Liver (tissue), 3 donors: ENCODE measurements at regions not wholly inside any gene's neighbourhood (a gene's known extent, or its start where the extent isn't known, plus 50 kb on each side); places are given as distances from the start of the nearest gene placed in this dataset.
"Not testable (repeated sequence)": the region's sequence is repeated elsewhere in the genome, so short reads cannot be mapped to it uniquely, and the experiment has no call there.

Experiments
- EGR1 ChIP-seq, 2 donors: IDR thresholded peaks; 2 replicates each; pipeline ENCODE4 v1.6.1; 2016 to 2018; ENCODE audit warnings: antibody characterized with exemption in 2 of 2, low read depth in 2 of 2
- HNF4G ChIP-seq: IDR thresholded peaks from 2 replicates; pipeline ENCODE4 v1.6.1; 2016; ENCODE audit warnings: antibody characterized with exemption
- JUND ChIP-seq, 2 donors: IDR thresholded peaks; 2 replicates each; pipeline ENCODE4 v1.6.1; 2016; ENCODE audit warnings: antibody characterized with exemption in 2 of 2
- NR2F2 ChIP-seq: IDR thresholded peaks from 2 replicates; pipeline ENCODE4 v1.6.1; 2016; ENCODE audit warnings: antibody characterized with exemption
- RAD21 ChIP-seq, 2 donors: IDR thresholded peaks; 2 replicates each; pipeline ENCODE4 v1.6.1; 2016; ENCODE audit warnings: antibody characterized with exemption in 2 of 2, mild to moderate bottlenecking in 2 of 2
- RXRA ChIP-seq, 2 donors: IDR thresholded peaks; 2 replicates each; pipeline ENCODE4 v1.6.1; 2017 to 2018; ENCODE audit warnings: antibody characterized with exemption in 2 of 2, mild to moderate bottlenecking in 1 of 2
- SP1 ChIP-seq: IDR thresholded peaks from 2 replicates; pipeline ENCODE4 v1.6.1; 2018; ENCODE audit warnings: antibody characterized with exemption, mild to moderate bottlenecking
- TAF1 ChIP-seq: conservative IDR thresholded peaks from 2 replicates; pipeline ENCODE4 v1.6.1; 2016; ENCODE audit warnings: antibody characterized with exemption, mild to moderate bottlenecking
- YY1 ChIP-seq: IDR thresholded peaks from 2 replicates; pipeline ENCODE4 v1.6.1; 2016; ENCODE audit warnings: antibody characterized with exemption, mild to moderate bottlenecking
- TF ChIP-seq, protein P1 (sequence below): fragments of 150-350 bp; IDR thresholded peaks from 2 replicates; pipeline ENCODE4 v1.5.1; 2017; ENCODE audit warnings: improper control_type of control experiment, low read depth, low read length; ENCODE audit not compliant: missing input control
- TF ChIP-seq, protein P2 (sequence below): IDR thresholded peaks from 2 replicates; pipeline ENCODE4 v1.6.1; 2016; ENCODE audit warnings: antibody characterized with exemption, mild to moderate bottlenecking
- TF ChIP-seq, protein P3 (sequence below): IDR thresholded peaks from 2 replicates; pipeline ENCODE4 v1.6.1; 2016; ENCODE audit warnings: antibody characterized with exemption
- TF ChIP-seq, protein P4 (sequence below): IDR thresholded peaks from 2 replicates; pipeline ENCODE4 v1.6.1; 2016; ENCODE audit warnings: antibody characterized with exemption
- TF ChIP-seq, protein P5 (sequence below): IDR thresholded peaks from 2 replicates; pipeline ENCODE4 v1.6.1; 2016; ENCODE audit warnings: antibody characterized with exemption
- donor health status: healthy.
- donor health status: healthy.

DNA sequence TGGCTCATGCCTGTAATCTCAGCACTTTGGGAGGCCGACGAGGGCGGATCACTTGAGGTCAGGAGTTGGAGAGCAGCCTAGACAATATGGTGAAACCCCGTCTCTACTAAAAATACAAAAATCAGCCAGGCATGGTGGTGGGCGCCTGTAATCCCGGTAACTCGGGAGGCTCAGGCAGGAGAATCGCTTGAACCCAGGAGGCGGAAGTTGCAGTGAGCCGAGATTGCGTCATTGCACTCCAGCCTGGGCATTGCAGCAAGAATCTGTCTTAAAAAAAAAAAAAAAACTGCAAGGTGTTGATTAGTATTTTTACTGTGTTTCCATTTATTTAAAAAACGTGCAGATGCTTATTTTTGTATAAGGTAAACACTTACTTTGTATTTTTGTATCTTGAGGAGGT, 152.0 kb upstream of the HS3ST4 start:
- not testable (repeated sequence) for TF ChIP-seq YY1; TAF1; JUND (IDR thresholded peaks at IDR 0.05); EGR1 (IDR thresholded peaks at IDR 0.05; ENCODE audit: low read depth in 2 of 2); SP1; HNF4G; RAD21 (IDR thresholded peaks at IDR 0.05); NR2F2; RXRA (IDR thresholded peaks at IDR 0.05)
- TF ChIP-seq, protein P1, sequence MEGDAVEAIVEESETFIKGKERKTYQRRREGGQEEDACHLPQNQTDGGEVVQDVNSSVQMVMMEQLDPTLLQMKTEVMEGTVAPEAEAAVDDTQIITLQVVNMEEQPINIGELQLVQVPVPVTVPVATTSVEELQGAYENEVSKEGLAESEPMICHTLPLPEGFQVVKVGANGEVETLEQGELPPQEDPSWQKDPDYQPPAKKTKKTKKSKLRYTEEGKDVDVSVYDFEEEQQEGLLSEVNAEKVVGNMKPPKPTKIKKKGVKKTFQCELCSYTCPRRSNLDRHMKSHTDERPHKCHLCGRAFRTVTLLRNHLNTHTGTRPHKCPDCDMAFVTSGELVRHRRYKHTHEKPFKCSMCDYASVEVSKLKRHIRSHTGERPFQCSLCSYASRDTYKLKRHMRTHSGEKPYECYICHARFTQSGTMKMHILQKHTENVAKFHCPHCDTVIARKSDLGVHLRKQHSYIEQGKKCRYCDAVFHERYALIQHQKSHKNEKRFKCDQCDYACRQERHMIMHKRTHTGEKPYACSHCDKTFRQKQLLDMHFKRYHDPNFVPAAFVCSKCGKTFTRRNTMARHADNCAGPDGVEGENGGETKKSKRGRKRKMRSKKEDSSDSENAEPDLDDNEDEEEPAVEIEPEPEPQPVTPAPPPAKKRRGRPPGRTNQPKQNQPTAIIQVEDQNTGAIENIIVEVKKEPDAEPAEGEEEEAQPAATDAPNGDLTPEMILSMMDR = not testable (repeated sequence)
- TF ChIP-seq, protein P2, sequence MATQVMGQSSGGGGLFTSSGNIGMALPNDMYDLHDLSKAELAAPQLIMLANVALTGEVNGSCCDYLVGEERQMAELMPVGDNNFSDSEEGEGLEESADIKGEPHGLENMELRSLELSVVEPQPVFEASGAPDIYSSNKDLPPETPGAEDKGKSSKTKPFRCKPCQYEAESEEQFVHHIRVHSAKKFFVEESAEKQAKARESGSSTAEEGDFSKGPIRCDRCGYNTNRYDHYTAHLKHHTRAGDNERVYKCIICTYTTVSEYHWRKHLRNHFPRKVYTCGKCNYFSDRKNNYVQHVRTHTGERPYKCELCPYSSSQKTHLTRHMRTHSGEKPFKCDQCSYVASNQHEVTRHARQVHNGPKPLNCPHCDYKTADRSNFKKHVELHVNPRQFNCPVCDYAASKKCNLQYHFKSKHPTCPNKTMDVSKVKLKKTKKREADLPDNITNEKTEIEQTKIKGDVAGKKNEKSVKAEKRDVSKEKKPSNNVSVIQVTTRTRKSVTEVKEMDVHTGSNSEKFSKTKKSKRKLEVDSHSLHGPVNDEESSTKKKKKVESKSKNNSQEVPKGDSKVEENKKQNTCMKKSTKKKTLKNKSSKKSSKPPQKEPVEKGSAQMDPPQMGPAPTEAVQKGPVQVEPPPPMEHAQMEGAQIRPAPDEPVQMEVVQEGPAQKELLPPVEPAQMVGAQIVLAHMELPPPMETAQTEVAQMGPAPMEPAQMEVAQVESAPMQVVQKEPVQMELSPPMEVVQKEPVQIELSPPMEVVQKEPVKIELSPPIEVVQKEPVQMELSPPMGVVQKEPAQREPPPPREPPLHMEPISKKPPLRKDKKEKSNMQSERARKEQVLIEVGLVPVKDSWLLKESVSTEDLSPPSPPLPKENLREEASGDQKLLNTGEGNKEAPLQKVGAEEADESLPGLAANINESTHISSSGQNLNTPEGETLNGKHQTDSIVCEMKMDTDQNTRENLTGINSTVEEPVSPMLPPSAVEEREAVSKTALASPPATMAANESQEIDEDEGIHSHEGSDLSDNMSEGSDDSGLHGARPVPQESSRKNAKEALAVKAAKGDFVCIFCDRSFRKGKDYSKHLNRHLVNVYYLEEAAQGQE = not testable (repeated sequence)
- TF ChIP-seq, protein P3, sequence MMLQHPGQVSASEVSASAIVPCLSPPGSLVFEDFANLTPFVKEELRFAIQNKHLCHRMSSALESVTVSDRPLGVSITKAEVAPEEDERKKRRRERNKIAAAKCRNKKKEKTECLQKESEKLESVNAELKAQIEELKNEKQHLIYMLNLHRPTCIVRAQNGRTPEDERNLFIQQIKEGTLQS = not testable (repeated sequence)
- TF ChIP-seq, protein P4, sequence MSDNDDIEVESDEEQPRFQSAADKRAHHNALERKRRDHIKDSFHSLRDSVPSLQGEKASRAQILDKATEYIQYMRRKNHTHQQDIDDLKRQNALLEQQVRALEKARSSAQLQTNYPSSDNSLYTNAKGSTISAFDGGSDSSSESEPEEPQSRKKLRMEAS = not testable (repeated sequence)
- TF ChIP-seq, protein P5, sequence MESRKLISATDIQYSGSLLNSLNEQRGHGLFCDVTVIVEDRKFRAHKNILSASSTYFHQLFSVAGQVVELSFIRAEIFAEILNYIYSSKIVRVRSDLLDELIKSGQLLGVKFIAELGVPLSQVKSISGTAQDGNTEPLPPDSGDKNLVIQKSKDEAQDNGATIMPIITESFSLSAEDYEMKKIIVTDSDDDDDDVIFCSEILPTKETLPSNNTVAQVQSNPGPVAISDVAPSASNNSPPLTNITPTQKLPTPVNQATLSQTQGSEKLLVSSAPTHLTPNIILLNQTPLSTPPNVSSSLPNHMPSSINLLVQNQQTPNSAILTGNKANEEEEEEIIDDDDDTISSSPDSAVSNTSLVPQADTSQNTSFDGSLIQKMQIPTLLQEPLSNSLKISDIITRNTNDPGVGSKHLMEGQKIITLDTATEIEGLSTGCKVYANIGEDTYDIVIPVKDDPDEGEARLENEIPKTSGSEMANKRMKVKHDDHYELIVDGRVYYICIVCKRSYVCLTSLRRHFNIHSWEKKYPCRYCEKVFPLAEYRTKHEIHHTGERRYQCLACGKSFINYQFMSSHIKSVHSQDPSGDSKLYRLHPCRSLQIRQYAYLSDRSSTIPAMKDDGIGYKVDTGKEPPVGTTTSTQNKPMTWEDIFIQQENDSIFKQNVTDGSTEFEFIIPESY = not testable (repeated sequence)
